CD4-positive, alpha-beta T cell (primary cell): ENCODE measurements at regions not wholly inside any gene's neighbourhood (a gene's known extent, or its start where the extent isn't known, plus 50 kb on each side); places are given as distances from the start of the nearest gene placed in this dataset.

Experiments
- ATAC-seq: fragments of 200-7000 bp; cut with Tn5 transposase; one replicate; pipeline ENCODE4 v1.10.0; 2022; ENCODE audit warnings: mild to moderate bottlenecking; ENCODE audit not compliant: poor library complexity
- CTCF ChIA-PET: fragments of 350-600 bp; sonication (Branson Sonifier 250); formaldehyde crosslinking; loops from one replicate; lab custom pipeline; 2021; ENCODE audit warnings: antibody characterized with exemption, inconsistent platforms; lab: Charles Lee
- POLR2A ChIA-PET: fragments of 350-600 bp; sonication (Branson Sonifier 250); formaldehyde crosslinking; loops from one replicate; lab custom pipeline; 2021; ENCODE audit warnings: antibody characterized with exemption, inconsistent platforms; lab: Charles Lee
- DNase-seq, 14 experiments: peaks; one replicate each; pipeline ENCODE4 v3.0.0-alpha.2; 2013 to 2020; ENCODE audit warnings: mixed read lengths in 2 of 14
- H3K27ac ChIP-seq, 2 donors: one replicate each; pipeline versions ENCODE4 v1.5.1 to v1.7.0; 2013; ENCODE audit warnings: low read length in 2 of 2, low read depth in 1 of 2, mild to moderate bottlenecking in 1 of 2
- H3K27me3 ChIP-seq, 2 experiments: 1 replicate in 1 of 2; 2 replicates in 1 of 2; pipeline versions ENCODE4 v1.6.1 to v1.7.0; 2013; ENCODE audit warnings: low read length in 2 of 2, control low read depth in 1 of 2, mild to moderate bottlenecking in 1 of 2, moderate library complexity in 1 of 2; ENCODE audit not compliant: insufficient read depth in 2 of 2, control insufficient read depth in 1 of 2
- H3K36me3 ChIP-seq: one replicate; pipeline ENCODE4 v1.6.1; 2013; ENCODE audit warnings: low read length, control low read depth; ENCODE audit not compliant: insufficient read depth
- H3K4me1 ChIP-seq: one replicate; pipeline ENCODE4 v1.6.1; 2013; ENCODE audit warnings: low read length, control low read depth; ENCODE audit not compliant: insufficient read depth
- H3K4me3 ChIP-seq: one replicate; pipeline ENCODE4 v1.5.1; 2013; ENCODE audit warnings: mild to moderate bottlenecking, low read length, moderate library complexity
- H3K9me3 ChIP-seq, 2 experiments: 1 replicate in 1 of 2; 2 replicates in 1 of 2; pipeline versions ENCODE4 v1.6.1 to v1.7.0; 2013; ENCODE audit warnings: low read length in 2 of 2, mild to moderate bottlenecking in 2 of 2, control low read depth in 1 of 2, moderate library complexity in 1 of 2; ENCODE audit not compliant: control insufficient read depth in 1 of 2, insufficient read depth in 1 of 2
- H3K27ac Mint-ChIP-seq: one replicate; pipeline ENCODE4 v1.8.0; 2020; ENCODE audit warnings: mixed read lengths
- H3K27me3 Mint-ChIP-seq: one replicate; pipeline ENCODE4 v1.8.0; 2021; ENCODE audit warnings: mixed read lengths
- H3K36me3 Mint-ChIP-seq: one replicate; pipeline ENCODE4 v1.8.0; 2021; ENCODE audit warnings: low read depth, mixed read lengths
- H3K4me1 Mint-ChIP-seq: one replicate; pipeline ENCODE4 v1.8.0; 2021; ENCODE audit warnings: low read depth, mixed read lengths
- H3K4me3 Mint-ChIP-seq: one replicate; pipeline ENCODE4 v1.8.0; 2020; ENCODE audit warnings: mild to moderate bottlenecking, mixed read lengths
- H3K9me3 Mint-ChIP-seq: one replicate; pipeline ENCODE4 v1.8.0; 2020; ENCODE audit warnings: mixed read lengths
- CTCF ChIP-seq: fragments of 200-600 bp; IDR thresholded peaks from one replicate; pipeline ENCODE4 v1.8.0; 2022; ENCODE audit warnings: antibody characterized with exemption, mild to moderate bottlenecking
- intact Hi-C, 2 experiments: fragments of 100-400 bp; cut with DNase I in 1 of 2; cut with micrococcal nuclease in 1 of 2; formaldehyde crosslinking; loops; one replicate each; pipeline versions ENCODE4 v1.15.1 to v1.9.0; 2023 to 2025; cut with DNase I, micrococcal nuclease

- intact Hi-C loops, result no loop called here
- ATAC-seq (no peak), DNase-seq (no peak)
- Mint-ChIP-seq H3K4me1 (no peaks in the 10 kb centered on the region), H3K36me3 (no peaks in the 10 kb centered on the region), H3K9me3 (no peaks in the 10 kb centered on the region), H3K4me3 (no peak overlapping the region), H3K27me3 (no peaks in the 10 kb centered on the region), H3K27ac (no peak overlapping the region)
- H3K9me3 ChIP-seq, result no peaks in the 10 kb centered on the region
- CTCF ChIA-PET, result no interaction called here
- H3K4me1 ChIP-seq, result no peaks in the 10 kb centered on the region
- no peaks in the 10 kb centered on the region for H3K36me3 ChIP-seq
- no peak overlapping the region for H3K4me3 ChIP-seq
- H3K27ac ChIP-seq, result no peak overlapping the region
- H3K27me3 ChIP-seq, result no peaks in the 10 kb centered on the region
- no peak for TF ChIP-seq CTCF
- POLR2A ChIA-PET, result no interaction called here
These were observed 118.0 kb upstream of the KMT2C start for GRCh38 chr7:152553671-152554317.

- no peak overlapping the region for H3K27ac ChIP-seq
- TF ChIP-seq CTCF, result no peak
These were observed 115.7 kb upstream of the KMT2C start for GRCh38 chr7:152551304-152552036.

GRCh38 chr7:152544971-152545619, 109.3 kb upstream of the KMT2C start:
- POLR2A ChIA-PET, result no interaction called here

More at GRCh38 chr7:152551304-152552036, 115.7 kb upstream of the KMT2C start:
- CTCF ChIA-PET, result no interaction called here
- no peak overlapping the region for H3K4me3 Mint-ChIP-seq
- H3K27ac Mint-ChIP-seq, result no peak overlapping the region
- H3K27me3 ChIP-seq, result no peaks in the 10 kb centered on the region
- no peaks in the 10 kb centered on the region for H3K4me1 ChIP-seq
- H3K4me1 Mint-ChIP-seq, result no peaks in the 10 kb centered on the region
- no peak for ATAC-seq
- no peaks in the 10 kb centered on the region for H3K27me3 Mint-ChIP-seq
- no peaks in the 10 kb centered on the region for H3K36me3 ChIP-seq
- H3K36me3 Mint-ChIP-seq, result no peaks in the 10 kb centered on the region
- POLR2A ChIA-PET, result no interaction called here
- DNase-seq, result no peak
- no peaks in the 10 kb centered on the region for H3K9me3 ChIP-seq
- intact Hi-C loops, result no loop called here
- no peak overlapping the region for H3K4me3 ChIP-seq
- H3K9me3 Mint-ChIP-seq, result no peaks in the 10 kb centered on the region

More at GRCh38 chr7:152544971-152545619, 109.3 kb upstream of the KMT2C start:
- CTCF ChIA-PET, result interaction anchor here (0.7 kb wide), 1 partner anchor 214 kb away, joined by 3 read pairs; no protein-coding TSS in a partner anchor
- ATAC-seq (no peak), DNase-seq (no peak)
- H3K27ac Mint-ChIP-seq, result no peak overlapping the region
- H3K36me3 Mint-ChIP-seq, result no peaks in the 10 kb centered on the region
- Histone ChIP-seq H3K36me3 (no peaks in the 10 kb centered on the region), H3K9me3 (no peaks in the 10 kb centered on the region), H3K4me3 (no peak overlapping the region), H3K4me1 (no peaks in the 10 kb centered on the region), H3K27me3 (no peaks in the 10 kb centered on the region), H3K27ac (no peak overlapping the region)
- H3K4me1 Mint-ChIP-seq, result no peaks in the 10 kb centered on the region
- no peak overlapping the region for H3K4me3 Mint-ChIP-seq
- no peaks in the 10 kb centered on the region for H3K27me3 Mint-ChIP-seq
- no peak for TF ChIP-seq CTCF
- H3K9me3 Mint-ChIP-seq, result no peaks in the 10 kb centered on the region
- intact Hi-C loops, result no loop called here
